HepG2 (cell line): ENCODE measurements at regions not wholly inside any gene's neighbourhood (a gene's known extent, or its start where the extent isn't known, plus 50 kb on each side); places are given as distances from the start of the nearest gene placed in this dataset.
A peak's percentile ranks its signal among the peaks of the same experiment; 100 is the strongest.

ENCODE experiments used
- ATAC-seq: fragments of 200-7000 bp; cut with Tn5 transposase; 3 replicates; pipeline ENCODE4 v1.9.1; 2020; ENCODE audit warnings: mild to moderate bottlenecking, moderate library complexity
- BruUV-seq: library from RNA; stranded (reverse); fragments of 400-500 nt; replicated peaks from 2 replicates; lab custom pipeline; 2021; lab: Mats Ljungman, UMichigan
- CTCF ChIA-PET: fragments of 300-600 bp; formaldehyde crosslinking; extraction: SDS; loops from one replicate; lab custom pipeline; 2021; ENCODE audit warnings: low total read pairs, inconsistent platforms, low intra/inter-chr PET ratio; lab: Yijun Ruan, JAX
- POLR2A ChIA-PET: fragments of 350-600 bp; sonication (Branson Sonifier 250); formaldehyde crosslinking; loops from one replicate; lab custom pipeline; 2020; ENCODE audit warnings: antibody characterized with exemption, inconsistent platforms; lab: Yijun Ruan, JAX
- DNase-seq: peaks from one replicate; pipeline ENCODE4 v3.0.0-alpha.2; 2015; ENCODE audit warnings: low spot score
- FAIRE-seq: peaks from 3 replicates; lab custom pipeline; 2011; peaks lifted over from hg19 to GRCh38; lab: Jason Lieb, UNC
- H2AFZ ChIP-seq: one replicate; pipeline ENCODE4 v1.6.1; 2011; ENCODE audit warnings: low read length, inconsistent platforms
- H3K27ac ChIP-seq: fragments of 300-600 bp; 3 replicates; pipeline ENCODE4 v1.8.0; 2011; ENCODE audit warnings: mixed run types, mild to moderate bottlenecking, mixed read lengths, low read length, inconsistent platforms; ENCODE audit not compliant: insufficient read depth; ENCODE audit errors: extremely low read length
- H3K27me3 ChIP-seq, 2 experiments: fragments of 200-600 bp in 1 of 2; 2 replicates in 1 of 2; 3 replicates in 1 of 2; pipeline versions ENCODE4 v1.6.0 to v1.8.0; 2011; ENCODE audit warnings: low read length in 2 of 2, mild to moderate bottlenecking in 2 of 2, moderate library complexity in 2 of 2, inconsistent platforms in 1 of 2; ENCODE audit not compliant: insufficient read depth in 2 of 2, control insufficient read depth in 1 of 2
- H3K36me3 ChIP-seq, 2 experiments: fragments of 200-600 bp in 1 of 2; replicated peaks in 1 of 2; 2 replicates in 1 of 2; 3 replicates in 1 of 2; pipeline versions ENCODE4 v1.5.1 to v1.8.0; 2011; ENCODE audit warnings: low read length in 2 of 2, inconsistent platforms in 1 of 2; ENCODE audit not compliant: insufficient read depth in 2 of 2, control insufficient read depth in 1 of 2
- H3K4me1 ChIP-seq: 2 replicates; pipeline ENCODE4 v1.5.1; 2012; ENCODE audit warnings: low read length, inconsistent platforms; ENCODE audit not compliant: insufficient read depth
- H3K4me2 ChIP-seq: 2 replicates; pipeline ENCODE4 v1.6.0; 2011; ENCODE audit warnings: low read depth, low read length, inconsistent platforms
- H3K4me3 ChIP-seq, 3 experiments: fragments of 200-600 bp in 1 of 3; sonication (generic), shearing (Covaris generic) in 1 of 3; replicated peaks in 1 of 3; 2 replicates each; pipeline ENCODE4 v1.5.1; 2011 to 2016; ENCODE audit warnings: low read length in 3 of 3, inconsistent platforms in 2 of 3, low read depth in 2 of 3, mild to moderate bottlenecking in 2 of 3, control low read depth in 1 of 3, mixed read lengths in 1 of 3; ENCODE audit not compliant: insufficient read depth in 1 of 3
- H3K79me2 ChIP-seq: one replicate; pipeline ENCODE4 v1.6.1; 2011; ENCODE audit warnings: low read length, inconsistent platforms; ENCODE audit not compliant: insufficient read depth
- H3K9ac ChIP-seq: 2 replicates; pipeline ENCODE4 v1.6.0; 2011; ENCODE audit warnings: mild to moderate bottlenecking, low read depth, low read length, inconsistent platforms; ENCODE audit not compliant: insufficient read depth
- H3K9me3 ChIP-seq: 2 replicates; pipeline ENCODE4 v1.5.1; 2012; ENCODE audit warnings: mild to moderate bottlenecking, low read length
- H4K20me1 ChIP-seq: 2 replicates; pipeline ENCODE4 v1.6.0; 2011; ENCODE audit warnings: inconsistent platforms, mild to moderate bottlenecking, low read length, moderate library complexity; ENCODE audit not compliant: insufficient read depth
- ATM ChIP-seq: fragments of 450-650 bp; IDR thresholded peaks from 2 replicates; pipeline ENCODE4 v1.7.1; 2017; ENCODE audit warnings: mild to moderate bottlenecking, borderline replicate concordance
- FOXK1 ChIP-seq: sonication (generic); formaldehyde crosslinking; IDR thresholded peaks from 2 replicates; pipeline ENCODE4 v1.4.0; 2020; ENCODE audit warnings: low read depth, missing genetic modification reagents, borderline replicate concordance
- FOXM1 ChIP-seq: sonication (generic); formaldehyde crosslinking; IDR thresholded peaks from 2 replicates; pipeline ENCODE4 v1.5.0; 2020; ENCODE audit warnings: missing genetic modification reagents
- HNRNPL ChIP-seq: fragments of 200-400 bp; formaldehyde crosslinking; IDR thresholded peaks from 2 replicates; pipeline ENCODE4 v1.6.1; 2017; ENCODE audit warnings: mild to moderate bottlenecking, low read depth, low read length
- MAFG ChIP-seq: sonication (generic); formaldehyde crosslinking; IDR thresholded peaks from 2 replicates; pipeline ENCODE4 v1.5.1; 2020; ENCODE audit warnings: mild to moderate bottlenecking, missing genetic modification reagents
- NONO ChIP-seq, 2 experiments: fragments of 450-650 bp in 1 of 2; sonication (generic) in 1 of 2; formaldehyde crosslinking in 1 of 2; IDR thresholded peaks in 1 of 2; conservative IDR thresholded peaks in 1 of 2; 2 replicates each; pipeline versions ENCODE4 v1.6.1 to v1.8.0; 2017 to 2022; ENCODE audit warnings: mild to moderate bottlenecking in 1 of 2, missing genetic modification reagents in 1 of 2, moderate library complexity in 1 of 2
- NR2F6 ChIP-seq, 2 experiments: IDR thresholded peaks; 2 replicates each; pipeline ENCODE4 v1.6.1; 2016; ENCODE audit warnings: antibody characterized with exemption in 1 of 2, mild to moderate bottlenecking in 1 of 2
- SOX6 ChIP-seq, 2 experiments: fragments of 450-650 bp in 1 of 2; sonication (generic) in 1 of 2; formaldehyde crosslinking in 1 of 2; IDR thresholded peaks; 2 replicates each; pipeline versions ENCODE4 v1.4.0 to v1.6.1; 2017 to 2020; ENCODE audit warnings: antibody characterized with exemption in 1 of 2, mild to moderate bottlenecking in 1 of 2, missing genetic modification reagents in 1 of 2
- ZBTB38 ChIP-seq: sonication (generic); formaldehyde crosslinking; IDR thresholded peaks from 2 replicates; pipeline ENCODE4 v1.5.1; 2020; ENCODE audit warnings: mild to moderate bottlenecking, missing genetic modification reagents
- ZNF672 ChIP-seq: sonication (generic); formaldehyde crosslinking; IDR thresholded peaks from 2 replicates; pipeline ENCODE4 v1.8.1; 2022; ENCODE audit warnings: missing genetic modification reagents
- ZNF777 ChIP-seq: sonication (generic); formaldehyde crosslinking; IDR thresholded peaks from 2 replicates; pipeline ENCODE4 v1.4.0; 2020; ENCODE audit warnings: missing genetic modification reagents
- WGBS: methylation state at CpG from one replicate; pipeline ENCODE4 v1.1.6; 2017; ENCODE audit warnings: low lambda C conversion rate; 5-methylcytosine and 5-hydroxymethylcytosine counted together
- in situ Hi-C: cut with HindIII; loops from 2 replicates; pipeline ENCODE4 v1.10.0; 2017; ENCODE audit warnings: low pct_unique_long_range_greater_than_20kb; ENCODE audit not compliant: extremely low pct_ligation_motif_present
- intact Hi-C: fragments of 100-400 bp; cut with micrococcal nuclease; formaldehyde crosslinking; loops from one replicate; pipeline ENCODE4 v1.10.0; 2022; ENCODE audit not compliant: unreplicated experiment
- TF ChIP-seq, protein P1 (sequence below): sonication (generic); formaldehyde crosslinking; IDR thresholded peaks from 2 replicates; pipeline ENCODE4 v1.9.0; 2021; ENCODE audit warnings: missing genetic modification reagents, borderline replicate concordance
- TF ChIP-seq, protein P2 (sequence below): sonication (generic); IDR thresholded peaks from 2 replicates; pipeline ENCODE4 v1.6.1; 2016; ENCODE audit warnings: low read depth, borderline replicate concordance
- TF ChIP-seq, protein P3 (sequence below): IDR thresholded peaks from 2 replicates; pipeline ENCODE4 v1.6.1; 2016; ENCODE audit warnings: low read depth
- TF ChIP-seq, protein P4 (sequence below): sonication (generic); formaldehyde crosslinking; IDR thresholded peaks from 2 replicates; pipeline ENCODE4 v1.9.0; 2021; ENCODE audit warnings: missing genetic modification reagents, mild to moderate bottlenecking, borderline replicate concordance
- TF ChIP-seq, protein P5 (sequence below): sonication (generic); formaldehyde crosslinking; IDR thresholded peaks from 2 replicates; pipeline ENCODE4 v1.5.1; 2020; ENCODE audit warnings: mild to moderate bottlenecking, missing genetic modification reagents, borderline replicate concordance

DNA sequence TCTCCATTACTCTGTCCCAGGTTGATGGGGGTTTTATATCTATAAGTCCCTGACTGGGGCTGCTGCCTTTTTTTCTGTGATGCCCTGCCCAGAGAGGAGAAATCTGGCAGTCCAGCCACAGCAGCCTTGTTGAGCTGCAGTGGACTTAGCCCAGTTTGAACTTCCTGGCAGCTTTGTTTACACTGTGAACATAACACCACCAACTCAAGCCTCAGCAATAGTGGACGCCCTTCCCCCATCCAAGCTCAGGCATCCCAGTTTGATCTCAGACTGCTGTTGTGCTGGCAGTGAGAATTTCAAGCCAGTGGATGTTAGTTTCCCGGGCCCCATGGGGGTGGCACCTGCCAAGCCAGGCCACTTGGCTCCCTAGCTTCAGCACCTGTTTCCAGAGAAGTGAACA lies 298.5 kb upstream of the KDM5D start (continued):
- TF ChIP-seq, protein P1, sequence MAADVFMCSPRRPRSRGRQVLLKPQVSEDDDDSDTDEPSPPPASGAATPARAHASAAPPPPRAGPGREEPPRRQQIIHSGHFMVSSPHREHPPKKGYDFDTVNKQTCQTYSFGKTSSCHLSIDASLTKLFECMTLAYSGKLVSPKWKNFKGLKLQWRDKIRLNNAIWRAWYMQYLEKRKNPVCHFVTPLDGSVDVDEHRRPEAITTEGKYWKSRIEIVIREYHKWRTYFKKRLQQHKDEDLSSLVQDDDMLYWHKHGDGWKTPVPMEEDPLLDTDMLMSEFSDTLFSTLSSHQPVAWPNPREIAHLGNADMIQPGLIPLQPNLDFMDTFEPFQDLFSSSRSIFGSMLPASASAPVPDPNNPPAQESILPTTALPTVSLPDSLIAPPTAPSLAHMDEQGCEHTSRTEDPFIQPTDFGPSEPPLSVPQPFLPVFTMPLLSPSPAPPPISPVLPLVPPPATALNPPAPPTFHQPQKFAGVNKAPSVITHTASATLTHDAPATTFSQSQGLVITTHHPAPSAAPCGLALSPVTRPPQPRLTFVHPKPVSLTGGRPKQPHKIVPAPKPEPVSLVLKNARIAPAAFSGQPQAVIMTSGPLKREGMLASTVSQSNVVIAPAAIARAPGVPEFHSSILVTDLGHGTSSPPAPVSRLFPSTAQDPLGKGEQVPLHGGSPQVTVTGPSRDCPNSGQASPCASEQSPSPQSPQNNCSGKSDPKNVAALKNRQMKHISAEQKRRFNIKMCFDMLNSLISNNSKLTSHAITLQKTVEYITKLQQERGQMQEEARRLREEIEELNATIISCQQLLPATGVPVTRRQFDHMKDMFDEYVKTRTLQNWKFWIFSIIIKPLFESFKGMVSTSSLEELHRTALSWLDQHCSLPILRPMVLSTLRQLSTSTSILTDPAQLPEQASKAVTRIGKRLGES (CRISPR knock-in tag), result no peak
- TF ChIP-seq FOXK1, result peak; percentile 66; the same call in 1 of the 2 replicates
- TF ChIP-seq, protein P2, sequence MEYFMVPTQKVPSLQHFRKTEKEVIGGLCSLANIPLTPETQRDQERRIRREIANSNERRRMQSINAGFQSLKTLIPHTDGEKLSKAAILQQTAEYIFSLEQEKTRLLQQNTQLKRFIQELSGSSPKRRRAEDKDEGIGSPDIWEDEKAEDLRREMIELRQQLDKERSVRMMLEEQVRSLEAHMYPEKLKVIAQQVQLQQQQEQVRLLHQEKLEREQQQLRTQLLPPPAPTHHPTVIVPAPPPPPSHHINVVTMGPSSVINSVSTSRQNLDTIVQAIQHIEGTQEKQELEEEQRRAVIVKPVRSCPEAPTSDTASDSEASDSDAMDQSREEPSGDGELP, result peak; percentile 16; the same call in 1 of the 2 replicates
- no peak for TF ChIP-seq ZBTB38 (CRISPR knock-in tag)
- no peak for TF ChIP-seq NONO (IDR thresholded peaks at IDR 0.05)
- no peak for TF ChIP-seq NONO (CRISPR knock-in tag; conservative IDR thresholded peaks at IDR 0.05)
- no peak for TF ChIP-seq HNRNPL

DNA sequence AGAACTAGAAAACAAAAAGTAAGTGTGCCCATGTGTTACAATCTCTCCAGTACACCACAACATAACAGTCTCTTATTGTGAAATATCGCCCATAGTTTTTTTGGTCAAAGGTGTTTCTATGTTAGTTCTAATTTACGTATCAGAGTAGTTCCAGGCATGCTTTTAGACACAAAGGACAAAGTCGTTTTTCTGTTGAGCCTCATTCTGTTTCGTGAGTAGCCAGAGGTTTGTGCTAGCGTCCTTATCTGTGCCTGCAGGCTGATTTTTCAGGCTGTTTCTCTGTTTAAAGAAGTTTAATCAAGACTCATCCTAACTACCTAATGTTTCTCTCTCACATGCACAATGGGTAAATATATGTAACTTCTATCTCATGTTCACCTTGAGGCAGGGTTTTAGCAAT lies 281.1 kb upstream of the KDM5D start:
- Histone ChIP-seq H2AFZ (no peak overlapping the region), H3K4me2 (no peak overlapping the region), H3K79me2 (no peaks in the 10 kb centered on the region), H3K4me3 (no peak overlapping the region), H3K4me1 (no peaks in the 10 kb centered on the region), H3K27me3 (no peaks in the 10 kb centered on the region), H3K27ac (no peak overlapping the region), H4K20me1 (no peaks in the 10 kb centered on the region), H3K9ac (no peak overlapping the region), H3K36me3 (no peaks in the 10 kb centered on the region), H3K9me3 (no peaks in the 10 kb centered on the region)
- in situ Hi-C loops, result no loop called here
- ATAC-seq (no peak), DNase-seq (no peak), FAIRE-seq (no peak)
- POLR2A ChIA-PET, result no interaction called here
- WGBS, result 4% methylated on average over 5 of the region's 5 CpGs
- CTCF ChIA-PET, result no interaction called here
- no TSS peak for BruUV-seq
- intact Hi-C loops, result loop anchor here (10.0 kb wide), 1 partner anchor 121 kb away; no protein-coding TSS in a partner anchor
- TF ChIP-seq ATM (no peak), ZNF672 (no peak), ZNF777 (CRISPR knock-in tag) (no peak), NR2F6 (IDR thresholded peaks at IDR 0.05) (no peak), NR2F6 (CRISPR knock-in tag; IDR thresholded peaks at IDR 0.05) (no peak), MAFG (no peak), SOX6 (IDR thresholded peaks at IDR 0.05) (no peak), SOX6 (CRISPR knock-in tag; IDR thresholded peaks at IDR 0.05) (no peak), FOXM1 (CRISPR knock-in tag) (no peak)
- TF ChIP-seq, protein P3, sequence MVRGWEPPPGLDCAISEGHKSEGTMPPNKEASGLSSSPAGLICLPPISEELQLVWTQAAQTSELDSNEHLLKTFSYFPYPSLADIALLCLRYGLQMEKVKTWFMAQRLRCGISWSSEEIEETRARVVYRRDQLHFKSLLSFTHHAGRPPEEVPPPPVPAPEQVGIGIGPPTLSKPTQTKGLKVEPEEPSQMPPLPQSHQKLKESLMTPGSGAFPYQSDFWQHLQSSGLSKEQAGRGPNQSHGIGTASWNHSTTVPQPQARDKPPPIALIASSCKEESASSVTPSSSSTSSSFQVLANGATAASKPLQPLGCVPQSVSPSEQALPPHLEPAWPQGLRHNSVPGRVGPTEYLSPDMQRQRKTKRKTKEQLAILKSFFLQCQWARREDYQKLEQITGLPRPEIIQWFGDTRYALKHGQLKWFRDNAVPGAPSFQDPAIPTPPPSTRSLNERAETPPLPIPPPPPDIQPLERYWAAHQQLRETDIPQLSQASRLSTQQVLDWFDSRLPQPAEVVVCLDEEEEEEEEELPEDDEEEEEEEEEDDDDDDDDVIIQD (CRISPR knock-in tag), result no peak
- TF ChIP-seq, protein P4, sequence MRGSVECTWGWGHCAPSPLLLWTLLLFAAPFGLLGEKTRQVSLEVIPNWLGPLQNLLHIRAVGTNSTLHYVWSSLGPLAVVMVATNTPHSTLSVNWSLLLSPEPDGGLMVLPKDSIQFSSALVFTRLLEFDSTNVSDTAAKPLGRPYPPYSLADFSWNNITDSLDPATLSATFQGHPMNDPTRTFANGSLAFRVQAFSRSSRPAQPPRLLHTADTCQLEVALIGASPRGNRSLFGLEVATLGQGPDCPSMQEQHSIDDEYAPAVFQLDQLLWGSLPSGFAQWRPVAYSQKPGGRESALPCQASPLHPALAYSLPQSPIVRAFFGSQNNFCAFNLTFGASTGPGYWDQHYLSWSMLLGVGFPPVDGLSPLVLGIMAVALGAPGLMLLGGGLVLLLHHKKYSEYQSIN, result no peak
- TF ChIP-seq, protein P5, sequence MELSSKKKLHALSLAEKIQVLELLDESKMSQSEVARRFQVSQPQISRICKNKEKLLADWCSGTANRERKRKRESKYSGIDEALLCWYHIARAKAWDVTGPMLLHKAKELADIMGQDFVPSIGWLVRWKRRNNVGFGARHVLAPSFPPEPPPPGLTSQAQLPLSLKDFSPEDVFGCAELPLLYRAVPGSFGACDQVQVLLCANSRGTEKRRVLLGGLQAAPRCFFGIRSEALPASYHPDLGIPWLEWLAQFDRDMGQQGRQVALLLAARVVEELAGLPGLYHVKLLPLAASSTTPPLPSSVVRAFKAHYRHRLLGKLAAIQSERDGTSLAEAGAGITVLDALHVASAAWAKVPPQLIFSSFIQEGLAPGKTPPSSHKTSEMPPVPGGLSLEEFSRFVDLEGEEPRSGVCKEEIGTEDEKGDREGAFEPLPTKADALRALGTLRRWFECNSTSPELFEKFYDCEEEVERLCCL (CRISPR knock-in tag), result no peak
